ENCODE measurements at regions not wholly inside any gene's neighbourhood (a gene's known extent, or its start where the extent isn't known, plus 50 kb on each side); places are given as distances from the start of the nearest gene placed in this dataset.

DNA sequence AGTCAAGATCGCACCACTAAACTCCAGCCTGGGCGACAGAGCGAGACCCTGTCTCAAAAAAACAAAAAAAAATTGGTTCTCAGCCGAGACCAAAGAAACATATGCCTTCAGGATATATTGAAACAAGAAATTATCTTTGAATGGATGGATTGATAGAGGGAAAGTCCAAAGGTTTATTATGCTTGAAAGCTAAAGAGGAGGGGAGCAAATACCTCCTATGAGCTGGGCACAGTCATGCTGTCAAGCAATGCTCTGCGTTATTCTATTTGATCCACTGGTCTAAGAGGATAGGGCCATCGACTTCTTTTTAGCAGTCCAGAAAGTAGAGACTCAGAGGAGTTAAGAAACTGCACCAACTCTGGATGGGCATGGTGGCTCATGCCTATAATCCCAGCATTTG lies 85.9 kb upstream of the SLC34A2 start:
- DNase-seq (ENCODE audit: insufficient read length, low spot score) (no peak), FAIRE-seq (no peak)

DNA sequence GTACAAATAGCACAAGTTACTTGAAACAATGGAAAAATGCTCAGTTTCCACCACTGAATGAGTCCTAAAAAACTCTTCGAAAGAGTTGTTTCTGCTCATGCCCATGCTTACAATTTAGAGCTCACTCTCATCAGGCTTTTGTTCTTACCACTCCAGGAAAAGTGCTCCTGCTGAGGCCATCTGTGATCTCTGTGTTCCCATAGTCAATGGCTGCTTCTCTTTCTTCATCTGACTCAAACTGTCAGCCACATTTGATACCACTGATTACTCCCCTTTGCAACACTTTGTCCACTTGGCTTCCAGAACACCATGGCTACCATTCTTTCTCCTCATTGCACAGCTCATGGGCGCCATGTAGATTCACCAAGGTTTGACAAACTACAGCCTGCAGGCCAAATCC lies 80.0 kb upstream of the SLC34A2 start:
- no peak for FAIRE-seq
- no peak for DNase-seq (ENCODE audit: insufficient read length, low spot score)

DNA sequence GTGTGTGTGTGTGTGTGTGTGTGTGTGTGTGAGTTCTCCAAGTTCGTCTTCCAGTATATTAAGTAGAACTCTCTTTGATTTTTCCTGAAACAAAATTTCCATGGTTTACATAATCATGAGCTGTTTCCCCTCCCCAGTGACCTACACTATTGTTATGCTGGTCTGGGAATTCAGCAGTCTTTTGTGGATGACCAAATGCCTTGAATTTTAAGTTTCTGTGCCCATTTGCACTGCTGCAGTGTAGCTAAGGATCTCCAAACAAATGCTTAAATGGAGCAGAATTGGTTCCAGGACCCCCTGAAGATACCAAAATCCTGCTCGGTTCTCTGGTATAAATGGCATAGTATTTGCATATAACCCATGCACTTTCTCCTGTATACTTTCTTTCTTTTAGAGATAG lies 77.2 kb upstream of the SLC34A2 start:
- DNase-seq (ENCODE audit: insufficient read length, low spot score) (no peak), FAIRE-seq (no peak)

DNA sequence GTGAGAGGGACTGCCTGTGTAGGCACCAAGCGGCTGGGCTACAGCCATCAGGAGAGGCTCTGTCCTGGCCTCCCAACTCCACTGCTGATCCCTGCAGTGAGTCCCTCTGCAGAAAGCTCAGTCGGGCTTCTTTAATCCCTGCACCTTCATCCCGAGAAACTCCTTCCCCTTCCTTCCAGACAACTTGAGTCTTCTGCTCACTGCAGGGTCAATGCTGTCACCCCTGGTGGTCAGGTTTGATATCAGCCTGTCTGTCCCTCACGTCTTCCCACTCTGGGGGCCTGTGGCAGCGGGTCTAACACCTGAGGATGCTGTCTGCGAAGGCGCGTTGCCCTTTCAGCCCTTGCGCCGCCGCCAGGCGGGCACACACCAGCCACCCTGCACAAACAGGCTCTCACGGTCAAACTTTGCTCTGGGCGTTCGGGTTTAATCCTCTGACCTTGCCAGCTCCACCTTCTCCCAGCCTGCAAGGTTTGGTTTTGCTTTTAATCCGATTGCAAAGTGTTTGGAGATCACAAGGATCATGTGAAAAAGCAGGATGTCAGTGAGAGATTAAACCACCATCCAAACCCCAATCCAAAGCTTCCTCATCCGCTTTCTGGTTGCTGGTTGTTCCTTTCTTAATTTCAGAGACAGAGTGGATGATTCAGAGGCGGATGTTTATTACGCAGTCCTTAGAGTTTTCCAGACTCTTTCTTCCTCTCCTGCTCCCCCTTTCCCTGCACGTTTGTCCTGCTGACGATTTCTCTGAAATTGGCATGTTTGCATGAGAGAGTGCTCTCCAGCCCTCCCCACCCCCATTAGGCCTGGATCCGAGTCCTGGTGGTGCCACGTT lies 74.8 kb upstream of the SLC34A2 start:
- DNase-seq (ENCODE audit: insufficient read length, low spot score) (no peak), FAIRE-seq (no peak)

DNA sequence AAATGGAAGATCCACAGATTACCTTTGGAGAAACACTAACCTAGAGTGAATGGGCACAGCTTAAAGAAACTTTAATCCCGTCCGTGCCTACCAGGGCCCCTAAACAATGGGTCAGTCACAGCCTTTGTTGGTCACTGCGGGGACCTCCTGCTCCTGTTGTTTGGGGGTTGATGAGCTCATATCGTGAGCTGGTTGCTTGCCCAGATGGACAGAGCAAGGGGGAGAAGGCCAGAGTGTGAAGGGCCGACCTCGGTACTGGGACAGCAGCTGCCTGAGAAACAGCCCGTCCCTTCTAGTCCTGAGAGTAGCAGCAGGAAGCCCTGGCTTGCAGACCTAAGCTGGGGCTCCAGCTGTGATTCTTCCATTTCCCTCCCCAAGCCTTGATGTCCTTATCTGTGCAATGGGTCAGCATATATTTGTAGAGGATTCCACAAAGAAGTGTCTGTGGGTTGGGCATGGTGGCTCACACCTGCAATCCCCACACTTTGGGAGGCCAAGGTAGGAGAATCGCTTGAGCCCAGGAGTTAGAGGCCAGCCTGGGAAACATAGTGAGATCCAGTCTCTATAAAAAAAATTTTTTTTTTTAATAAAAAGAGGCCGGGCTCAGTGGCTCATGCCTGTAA lies 69.6 kb upstream of the SLC34A2 start:
- no peak for FAIRE-seq
- DNase-seq (ENCODE audit: insufficient read length, low spot score) = no peak

DNA sequence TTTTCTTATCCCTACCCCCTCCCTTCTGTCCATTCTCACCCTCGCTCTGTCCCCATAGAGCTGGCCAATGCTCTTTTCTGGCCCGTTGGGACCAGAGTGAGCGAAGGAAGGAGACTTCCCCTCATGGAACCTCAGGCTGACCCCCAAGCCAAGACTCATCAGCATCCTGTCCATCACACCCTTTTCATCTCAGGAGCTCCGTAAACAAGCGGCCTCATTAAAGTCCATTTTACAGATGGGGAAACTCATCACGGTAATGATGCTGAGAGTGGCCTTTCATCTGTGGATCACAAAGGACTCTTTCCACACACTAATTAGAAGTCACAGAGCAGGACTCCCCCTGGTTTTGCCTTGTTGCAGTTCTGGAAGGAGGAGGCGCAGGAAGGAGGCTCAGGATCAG lies 67.4 kb upstream of the SLC34A2 start:
- FAIRE-seq (no peak), DNase-seq (ENCODE audit: insufficient read length, low spot score) (no peak)

DNA sequence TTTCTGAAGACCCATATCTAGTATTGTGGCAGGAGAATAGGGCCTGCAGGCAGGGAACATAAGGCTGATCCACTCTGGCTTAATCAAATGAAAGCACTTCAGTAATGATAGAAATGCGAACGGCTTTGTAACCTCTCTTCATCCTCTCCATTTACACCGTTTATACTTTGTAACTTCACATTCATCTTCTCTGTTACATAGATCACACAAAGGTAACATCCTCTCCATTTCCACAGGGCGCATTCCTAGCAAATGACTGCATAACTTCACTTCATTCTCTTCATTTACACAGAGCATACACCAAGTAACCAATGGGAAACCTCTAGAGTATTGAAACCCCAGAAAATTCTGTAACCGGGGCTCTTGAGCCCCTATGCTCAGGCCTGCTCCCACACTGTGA lies 65.5 kb upstream of the SLC34A2 start:
- FAIRE-seq = no peak
- no peak for DNase-seq (ENCODE audit: insufficient read length, low spot score)

DNA sequence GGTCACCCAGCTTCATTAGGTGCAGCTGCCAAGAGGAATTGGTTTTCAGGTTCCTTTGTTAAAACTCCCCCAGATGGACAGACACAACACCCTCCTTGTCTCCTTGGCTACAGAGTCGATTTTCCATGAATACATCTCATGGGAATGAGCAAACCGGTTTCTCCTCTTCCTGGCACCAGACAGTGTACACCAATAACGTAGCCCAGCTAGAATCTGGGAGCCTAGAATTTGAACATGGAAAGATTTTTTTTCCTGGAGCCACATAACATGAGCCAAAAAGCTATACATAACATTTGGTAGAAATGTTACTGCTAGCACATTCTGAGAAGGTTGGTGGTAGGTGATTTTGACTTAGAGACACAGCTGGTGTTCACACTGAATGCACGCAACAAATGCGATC lies 62.9 kb upstream of the SLC34A2 start:
- DNase-seq (ENCODE audit: insufficient read length, low spot score) (no peak), FAIRE-seq (no peak)

Measured in HTR-8/SVneo (cell line).